ENCODE measurements at regions not wholly inside any gene's neighbourhood (a gene's known extent, or its start where the extent isn't known, plus 50 kb on each side); places are given as distances from the start of the nearest gene placed in this dataset.
A peak's percentile ranks its signal among the peaks of the same experiment; 100 is the strongest.

DNA sequence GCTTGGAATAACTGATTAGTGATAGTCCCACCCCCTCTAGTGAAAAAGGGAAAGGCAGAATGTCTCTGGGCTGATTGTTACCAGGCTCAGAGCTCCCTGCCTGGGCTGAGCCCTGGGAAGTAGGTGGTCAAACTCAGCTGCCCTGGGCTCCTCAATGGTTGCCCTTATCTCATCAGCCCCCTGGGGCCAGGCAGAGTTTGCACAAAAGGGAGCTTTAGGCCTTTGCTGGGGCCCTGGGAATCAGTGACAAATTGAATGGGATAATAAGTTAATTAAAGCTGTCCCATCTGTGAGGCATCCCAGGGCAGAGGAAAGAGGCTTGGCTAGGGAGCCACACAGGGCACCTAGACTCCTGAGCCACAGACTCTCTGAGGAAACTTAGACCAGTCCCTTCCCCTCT is 89.0 kb downstream of the EFNB1 start:
- Histone ChIP-seq H3K36me3 (ENCODE audit: insufficient read depth) (no peaks in the 10 kb centered on the region), H3K27ac (no peak overlapping the region), H3K79me2 (ENCODE audit: insufficient read depth, low read depth) (no peaks in the 10 kb centered on the region), H2AFZ (ENCODE audit: low read depth) (no peak overlapping the region), H4K20me1 (ENCODE audit: insufficient read depth) (no peaks in the 10 kb centered on the region), H3K9ac (no peak overlapping the region), H3K4me2 (no peak overlapping the region), H3K27me3 (ENCODE audit: insufficient read depth, low read depth) (no peaks in the 10 kb centered on the region), H3K4me1 (ENCODE audit: low read depth, poor library complexity, severe bottlenecking) (peaks cover 9% of the 10 kb centered on the region), H3K4me3 (IDR thresholded peaks at IDR 0.05; ENCODE audit: insufficient read depth, low read depth, low read length) (no peak overlapping the region)
- TF ChIP-seq, protein P1, sequence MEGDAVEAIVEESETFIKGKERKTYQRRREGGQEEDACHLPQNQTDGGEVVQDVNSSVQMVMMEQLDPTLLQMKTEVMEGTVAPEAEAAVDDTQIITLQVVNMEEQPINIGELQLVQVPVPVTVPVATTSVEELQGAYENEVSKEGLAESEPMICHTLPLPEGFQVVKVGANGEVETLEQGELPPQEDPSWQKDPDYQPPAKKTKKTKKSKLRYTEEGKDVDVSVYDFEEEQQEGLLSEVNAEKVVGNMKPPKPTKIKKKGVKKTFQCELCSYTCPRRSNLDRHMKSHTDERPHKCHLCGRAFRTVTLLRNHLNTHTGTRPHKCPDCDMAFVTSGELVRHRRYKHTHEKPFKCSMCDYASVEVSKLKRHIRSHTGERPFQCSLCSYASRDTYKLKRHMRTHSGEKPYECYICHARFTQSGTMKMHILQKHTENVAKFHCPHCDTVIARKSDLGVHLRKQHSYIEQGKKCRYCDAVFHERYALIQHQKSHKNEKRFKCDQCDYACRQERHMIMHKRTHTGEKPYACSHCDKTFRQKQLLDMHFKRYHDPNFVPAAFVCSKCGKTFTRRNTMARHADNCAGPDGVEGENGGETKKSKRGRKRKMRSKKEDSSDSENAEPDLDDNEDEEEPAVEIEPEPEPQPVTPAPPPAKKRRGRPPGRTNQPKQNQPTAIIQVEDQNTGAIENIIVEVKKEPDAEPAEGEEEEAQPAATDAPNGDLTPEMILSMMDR (conservative IDR thresholded peaks at IDR 0.05; ENCODE audit: low read depth, low read length): no peak

- peaks cover 9% of the 10 kb centered on the region for H3K4me1 ChIP-seq (ENCODE audit: low read depth, poor library complexity, severe bottlenecking)
- no peaks in the 10 kb centered on the region for H3K36me3 ChIP-seq (ENCODE audit: insufficient read depth)
- H3K4me3 ChIP-seq (IDR thresholded peaks at IDR 0.05; ENCODE audit: insufficient read depth, low read depth, low read length): no peak overlapping the region
- no peak overlapping the region for H2AFZ ChIP-seq (ENCODE audit: low read depth)
- H3K27ac ChIP-seq: no peak overlapping the region
- TF ChIP-seq, protein P1 (conservative IDR thresholded peaks at IDR 0.05; ENCODE audit: low read depth, low read length): no peak
- H3K4me2 ChIP-seq: no peak overlapping the region
- H3K27me3 ChIP-seq (ENCODE audit: insufficient read depth, low read depth): no peaks in the 10 kb centered on the region
- H4K20me1 ChIP-seq (ENCODE audit: insufficient read depth): no peaks in the 10 kb centered on the region
- no peaks in the 10 kb centered on the region for H3K79me2 ChIP-seq (ENCODE audit: insufficient read depth, low read depth)
- no peak overlapping the region for H3K9ac ChIP-seq
Measured at GRCh38 chrX:68916891-68917290, 88.1 kb downstream of the EFNB1 start.

DNA sequence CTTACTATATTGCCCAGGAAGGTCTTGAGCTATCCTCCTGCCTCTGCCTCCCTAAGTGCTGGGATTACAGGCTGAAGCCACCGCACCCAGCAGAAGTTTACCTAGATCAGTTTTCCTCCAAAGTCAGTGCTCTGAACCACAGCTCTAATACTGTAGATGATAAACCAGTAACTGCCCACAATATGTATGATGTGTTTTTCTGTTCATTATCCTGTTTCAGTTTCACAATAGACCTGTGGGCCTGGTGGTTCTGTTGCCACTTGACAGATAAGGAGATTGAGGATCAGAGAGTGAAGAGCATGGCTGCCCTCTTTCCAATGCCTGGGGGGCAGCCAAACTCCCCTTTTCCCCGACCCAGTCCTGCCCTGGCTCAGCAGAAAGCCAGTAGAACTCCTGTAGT is 87.0 kb downstream of the EFNB1 start:
- TF ChIP-seq, protein P1 (conservative IDR thresholded peaks at IDR 0.05; ENCODE audit: low read depth, low read length): no peak
- no peaks in the 10 kb centered on the region for H3K79me2 ChIP-seq (ENCODE audit: insufficient read depth, low read depth)
- no peaks in the 10 kb centered on the region for H3K36me3 ChIP-seq (ENCODE audit: insufficient read depth)
- no peaks in the 10 kb centered on the region for H4K20me1 ChIP-seq (ENCODE audit: insufficient read depth)
- no peaks in the 10 kb centered on the region for H3K27me3 ChIP-seq (ENCODE audit: insufficient read depth, low read depth)
- H2AFZ ChIP-seq (ENCODE audit: low read depth): no peak overlapping the region
- no peak overlapping the region for H3K9ac ChIP-seq
- H3K27ac ChIP-seq: 0 out of 2 replicates have a peak overlapping the region, but pooled peaks have one; percentile 14
- H3K4me3 ChIP-seq (IDR thresholded peaks at IDR 0.05; ENCODE audit: insufficient read depth, low read depth, low read length): no peak overlapping the region
- peaks cover 9% of the 10 kb centered on the region for H3K4me1 ChIP-seq (ENCODE audit: low read depth, poor library complexity, severe bottlenecking)
- H3K4me2 ChIP-seq: peak overlapping the region; percentile 25; the same call in 1 of the 2 replicates

- Histone ChIP-seq H3K27ac (no peak overlapping the region), H3K4me2 (no peak overlapping the region), H2AFZ (ENCODE audit: low read depth) (no peak overlapping the region), H3K4me3 (IDR thresholded peaks at IDR 0.05; ENCODE audit: insufficient read depth, low read depth, low read length) (no peak overlapping the region), H3K36me3 (ENCODE audit: insufficient read depth) (no peaks in the 10 kb centered on the region), H3K79me2 (ENCODE audit: insufficient read depth, low read depth) (no peaks in the 10 kb centered on the region), H4K20me1 (ENCODE audit: insufficient read depth) (no peaks in the 10 kb centered on the region), H3K9ac (no peak overlapping the region), H3K4me1 (ENCODE audit: low read depth, poor library complexity, severe bottlenecking) (peaks cover 9% of the 10 kb centered on the region), H3K27me3 (ENCODE audit: insufficient read depth, low read depth) (no peaks in the 10 kb centered on the region)
- TF ChIP-seq, protein P1 (conservative IDR thresholded peaks at IDR 0.05; ENCODE audit: low read depth, low read length): no peak
Measured at GRCh38 chrX:68914479-68914946, 85.7 kb downstream of the EFNB1 start.

Data from KMS-11 (cell line).